ENCODE measurements at regions not wholly inside any gene's neighbourhood (a gene's known extent, or its start where the extent isn't known, plus 50 kb on each side); places are given as distances from the start of the nearest gene placed in this dataset.
A peak's percentile ranks its signal among the peaks of the same experiment; 100 is the strongest.

GRCh38 chr7:73940701-73941238 lies 79.8 kb downstream of the TMEM270 start:
- no peak overlapping the region for H3K4me2 ChIP-seq (ENCODE audit: insufficient read depth, low read length)
- H4K20me1 ChIP-seq (ENCODE audit: insufficient read depth, low read length), result no peaks in the 10 kb centered on the region
- H3K79me2 ChIP-seq (ENCODE audit: insufficient read depth, low read length), result no peaks in the 10 kb centered on the region
- H3K27ac ChIP-seq (ENCODE audit: low read depth, low read length), result no peak overlapping the region
- H3K4me3 ChIP-seq (ENCODE audit: insufficient read depth, low read length), result no peak overlapping the region
- peaks cover 9% of the 10 kb centered on the region for H3K4me1 ChIP-seq (ENCODE audit: insufficient read depth, low read length)
- H3K9me3 ChIP-seq (ENCODE audit: low read depth, low read length), result no peaks in the 10 kb centered on the region
- no peak for TF ChIP-seq CTCF (IDR thresholded peaks at IDR 0.05; ENCODE audit: extremely low read depth, low read depth, low read length)
- no peak for DNase-seq (ENCODE audit: insufficient read length, low spot score, missing footprints)
- no peaks in the 10 kb centered on the region for H3K36me3 ChIP-seq (ENCODE audit: insufficient read depth, low read length)
- H3K27me3 ChIP-seq (ENCODE audit: insufficient read depth, low read length), result no peaks in the 10 kb centered on the region
- no peak overlapping the region for H2AFZ ChIP-seq (ENCODE audit: low read length)

- Histone ChIP-seq H3K4me1 (ENCODE audit: insufficient read depth, low read length) (peaks cover 9% of the 10 kb centered on the region), H3K4me3 (ENCODE audit: insufficient read depth, low read length) (no peak overlapping the region), H3K79me2 (ENCODE audit: insufficient read depth, low read length) (no peaks in the 10 kb centered on the region), H3K36me3 (ENCODE audit: insufficient read depth, low read length) (no peaks in the 10 kb centered on the region), H4K20me1 (ENCODE audit: insufficient read depth, low read length) (no peaks in the 10 kb centered on the region), H3K27me3 (ENCODE audit: insufficient read depth, low read length) (no peaks in the 10 kb centered on the region), H2AFZ (ENCODE audit: low read length) (no peak overlapping the region), H3K4me2 (ENCODE audit: insufficient read depth, low read length) (no peak overlapping the region), H3K9me3 (ENCODE audit: low read depth, low read length) (no peaks in the 10 kb centered on the region), H3K27ac (ENCODE audit: low read depth, low read length) (peak overlapping the region; percentile 2)
- peak; percentile 27 for DNase-seq (ENCODE audit: insufficient read length, low spot score, missing footprints)
- no peak for TF ChIP-seq CTCF (IDR thresholded peaks at IDR 0.05; ENCODE audit: extremely low read depth, low read depth, low read length)
Measured at GRCh38 chr7:73941836-73942551, 81.0 kb downstream of the TMEM270 start.

- no peak overlapping the region for H2AFZ ChIP-seq (ENCODE audit: low read length)
- no peaks in the 10 kb centered on the region for H3K36me3 ChIP-seq (ENCODE audit: insufficient read depth, low read length)
- no peaks in the 10 kb centered on the region for H3K79me2 ChIP-seq (ENCODE audit: insufficient read depth, low read length)
- H3K4me2 ChIP-seq (ENCODE audit: insufficient read depth, low read length), result no peak overlapping the region
- peaks cover 9% of the 10 kb centered on the region for H3K4me1 ChIP-seq (ENCODE audit: insufficient read depth, low read length)
- peaks cover 5% of the 10 kb centered on the region for H3K9me3 ChIP-seq (ENCODE audit: low read depth, low read length)
- no peak for DNase-seq (ENCODE audit: insufficient read length, low spot score, missing footprints)
- H3K27me3 ChIP-seq (ENCODE audit: insufficient read depth, low read length), result no peaks in the 10 kb centered on the region
- no peak overlapping the region for H3K4me3 ChIP-seq (ENCODE audit: insufficient read depth, low read length)
- H3K27ac ChIP-seq (ENCODE audit: low read depth, low read length), result no peak overlapping the region
- TF ChIP-seq CTCF (IDR thresholded peaks at IDR 0.05; ENCODE audit: extremely low read depth, low read depth, low read length), result no peak
- no peaks in the 10 kb centered on the region for H4K20me1 ChIP-seq (ENCODE audit: insufficient read depth, low read length)
Measured at GRCh38 chr7:73945022-73945421, 83.0 kb upstream of the ELN start.

GRCh38 chr7:73948287-73948686 lies 79.7 kb upstream of the ELN start:
- DNase-seq (ENCODE audit: insufficient read length, low spot score, missing footprints), result no peak
- TF ChIP-seq CTCF (IDR thresholded peaks at IDR 0.05; ENCODE audit: extremely low read depth, low read depth, low read length), result no peak

More at GRCh38 chr7:73948287-73948686, 79.7 kb upstream of the ELN start:
- Histone ChIP-seq H2AFZ (ENCODE audit: low read length) (no peak overlapping the region), H3K27me3 (ENCODE audit: insufficient read depth, low read length) (no peaks in the 10 kb centered on the region), H3K4me2 (ENCODE audit: insufficient read depth, low read length) (no peak overlapping the region), H3K4me3 (ENCODE audit: insufficient read depth, low read length) (no peak overlapping the region), H4K20me1 (ENCODE audit: insufficient read depth, low read length) (no peaks in the 10 kb centered on the region), H3K36me3 (ENCODE audit: insufficient read depth, low read length) (no peaks in the 10 kb centered on the region), H3K27ac (ENCODE audit: low read depth, low read length) (no peak overlapping the region), H3K4me1 (ENCODE audit: insufficient read depth, low read length) (no peaks in the 10 kb centered on the region), H3K9me3 (ENCODE audit: low read depth, low read length) (peaks cover 5% of the 10 kb centered on the region), H3K79me2 (ENCODE audit: insufficient read depth, low read length) (no peaks in the 10 kb centered on the region)

Data from osteoblast (primary cell).